HG03108 (cell line): ENCODE measurements at regions not wholly inside any gene's neighbourhood (a gene's known extent, or its start where the extent isn't known, plus 50 kb on each side); places are given as distances from the start of the nearest gene placed in this dataset.
"Not testable (repeated sequence)": the region's sequence is repeated elsewhere in the genome, so short reads cannot be mapped to it uniquely, and the experiment has no call there.

Experiments
- ATAC-seq: cut with Tn5 transposase; IDR thresholded peaks from one replicate; pipeline ENCODE4 v1.9.1; 2021; ENCODE audit warnings: moderate library complexity; ENCODE audit not compliant: unreplicated experiment

DNA sequence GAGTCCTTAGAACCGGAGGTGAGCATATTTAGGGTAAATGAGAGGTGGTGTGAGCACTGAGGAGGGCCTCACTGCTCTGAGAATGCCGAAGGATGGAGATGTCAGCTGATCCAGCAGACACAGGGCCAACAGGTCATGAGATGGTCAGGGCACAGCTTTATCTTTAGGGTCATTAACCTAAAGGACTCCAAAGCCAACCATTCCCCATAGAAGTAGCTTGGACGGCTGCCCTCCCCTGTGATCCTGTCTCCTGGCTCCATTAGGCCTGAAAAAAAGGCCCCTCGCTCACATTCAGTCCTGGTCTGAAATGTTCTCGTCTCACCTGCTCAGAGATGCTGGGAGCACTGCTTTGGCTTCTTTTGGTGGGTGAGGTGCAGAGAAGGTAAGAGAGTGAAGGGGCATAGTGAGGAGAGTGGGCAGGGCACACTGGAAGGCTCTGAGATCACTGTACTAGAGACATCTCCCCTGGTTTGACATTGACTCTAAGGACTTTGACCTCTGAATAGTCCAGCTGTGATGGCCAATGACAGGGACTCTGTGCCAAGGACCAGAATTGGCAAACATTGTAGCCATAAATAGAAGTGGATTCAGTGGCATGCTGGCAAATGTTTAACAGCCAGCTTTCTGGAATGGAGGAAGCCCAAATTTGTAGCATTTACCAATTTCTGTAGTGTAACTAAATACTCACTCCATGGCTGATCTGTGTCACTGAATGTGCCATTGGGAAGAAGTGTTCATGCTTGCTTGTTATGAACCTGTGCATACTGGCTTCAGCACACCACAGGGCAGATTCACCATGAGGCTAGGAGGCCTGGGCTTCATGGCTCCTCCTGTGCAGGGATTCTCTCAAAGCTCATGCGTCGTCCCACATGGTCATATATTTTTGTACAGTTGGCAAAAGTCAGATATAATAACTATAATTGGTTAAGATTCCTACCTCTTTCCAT lies 76.2 kb upstream of the MRPS22 start:
- ATAC-seq: no peak

GRCh38 chr3:139269984-139270383 lies 73.8 kb upstream of the MRPS22 start:
- no peak for ATAC-seq

GRCh38 chr3:139270652-139271051 lies 73.2 kb upstream of the MRPS22 start:
- not testable (repeated sequence) for ATAC-seq

DNA sequence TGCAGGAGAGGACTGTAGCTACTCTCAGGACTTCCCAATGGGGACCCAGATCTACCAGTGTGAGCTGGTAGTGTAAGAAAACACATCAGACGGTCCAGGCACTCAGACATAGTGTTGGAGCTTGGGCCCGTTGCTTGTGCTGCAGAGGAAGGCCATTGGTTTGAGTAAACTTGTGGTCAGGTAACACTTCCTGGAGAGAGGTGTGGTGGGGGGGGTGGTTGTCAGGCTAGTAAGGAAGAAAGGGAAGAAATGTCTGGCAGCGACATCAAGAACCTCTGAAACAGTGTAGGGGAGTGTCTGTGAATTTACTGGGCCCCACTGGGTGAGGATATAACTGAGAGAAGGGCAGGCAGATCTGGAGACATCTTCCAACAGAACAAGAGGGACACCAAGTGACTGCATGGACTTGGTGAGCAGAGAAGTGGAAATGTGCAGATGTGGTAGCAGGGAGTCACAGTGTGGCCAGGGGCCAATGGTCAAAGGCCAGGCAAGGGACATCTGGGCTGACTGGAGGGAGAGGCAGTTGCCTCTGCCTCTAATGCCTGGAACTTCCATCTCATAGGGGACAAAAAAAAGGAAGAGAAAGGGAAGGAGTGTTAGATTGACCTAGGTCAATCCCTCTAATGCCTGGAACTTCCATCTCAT lies 63.7 kb upstream of the MRPS22 start:
- ATAC-seq: no peak

DNA sequence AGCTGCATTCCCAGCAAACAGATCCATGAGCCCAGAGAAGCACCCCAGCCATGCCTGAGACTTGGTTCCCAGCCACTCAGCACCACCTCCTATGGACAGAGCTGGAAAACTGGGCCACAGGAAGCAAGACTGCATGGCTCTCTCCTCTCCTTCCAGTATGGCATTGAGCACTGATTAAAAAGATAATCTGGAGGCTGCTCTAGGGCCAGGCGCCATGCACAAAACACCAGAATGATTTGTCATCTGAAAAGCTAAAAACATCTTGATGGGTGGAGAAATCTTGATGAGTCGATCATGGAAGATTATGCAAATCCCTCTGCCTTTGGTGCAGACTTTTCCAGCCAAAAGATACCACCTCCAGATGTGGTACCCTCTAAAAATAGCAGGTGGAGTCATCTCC lies 62.7 kb upstream of the MRPS22 start:
- ATAC-seq: no peak

- no peak for ATAC-seq
These were observed 62.2 kb upstream of the MRPS22 start for GRCh38 chr3:139281522-139282196.

- no peak for ATAC-seq
These were observed 60.5 kb upstream of the MRPS22 start for GRCh38 chr3:139283301-139283700.

- no peak for ATAC-seq
These were observed 59.6 kb upstream of the MRPS22 start for GRCh38 chr3:139284221-139284620.

DNA sequence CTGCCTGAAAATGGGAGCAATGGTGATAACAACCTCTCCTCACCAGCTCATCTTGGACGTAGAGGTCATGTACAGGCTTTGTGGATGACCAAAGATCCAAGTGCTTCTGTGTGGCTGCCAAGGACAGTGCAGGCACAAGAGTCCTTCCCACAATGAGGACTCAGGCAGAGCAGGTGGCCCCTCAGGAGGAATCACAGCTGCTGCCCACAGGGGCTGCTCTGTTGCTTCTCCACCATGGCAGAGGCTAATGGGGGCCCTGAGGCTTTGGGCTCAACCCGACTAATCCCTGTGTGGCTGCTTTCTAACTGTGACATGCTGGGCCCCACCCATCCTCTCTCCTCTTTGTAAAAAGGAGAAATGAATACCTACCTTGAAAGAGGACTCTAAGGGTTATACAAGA lies 58.1 kb upstream of the MRPS22 start:
- no peak for ATAC-seq

GRCh38 chr3:139286241-139286640 lies 57.6 kb upstream of the MRPS22 start:
- no peak for ATAC-seq

GRCh38 chr3:139286825-139287224 lies 57.0 kb upstream of the MRPS22 start:
- ATAC-seq: no peak

- no peak for ATAC-seq
These were observed 56.3 kb upstream of the MRPS22 start for GRCh38 chr3:139287557-139287956.

DNA sequence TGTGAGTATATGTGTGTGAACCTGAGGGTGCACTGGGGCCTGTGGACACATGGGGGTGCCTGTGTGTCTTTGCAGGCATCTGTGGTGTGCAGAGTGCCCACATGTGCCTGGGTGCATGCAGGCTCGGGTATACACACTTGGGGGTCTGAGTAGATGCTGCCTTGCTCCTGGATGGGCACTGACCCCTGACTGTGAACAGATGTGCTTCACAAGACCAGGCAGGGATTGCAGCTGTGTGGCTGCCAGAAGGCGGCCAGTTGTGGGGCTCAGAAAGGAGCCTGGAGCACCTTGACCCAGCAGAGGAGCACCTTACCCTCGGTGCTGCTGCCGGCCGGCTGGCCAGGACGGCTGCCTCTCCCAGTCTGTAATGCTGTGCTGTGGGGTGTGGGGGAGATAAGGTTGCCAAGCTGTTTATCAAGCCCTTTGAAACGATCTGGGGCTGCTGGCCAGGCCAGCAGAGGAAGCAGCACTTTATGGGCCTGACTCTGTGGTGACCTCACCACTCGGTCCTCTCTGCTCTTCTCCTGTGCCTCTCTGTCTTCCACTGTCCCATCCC lies 55.5 kb upstream of the MRPS22 start:
- ATAC-seq: no peak

DNA sequence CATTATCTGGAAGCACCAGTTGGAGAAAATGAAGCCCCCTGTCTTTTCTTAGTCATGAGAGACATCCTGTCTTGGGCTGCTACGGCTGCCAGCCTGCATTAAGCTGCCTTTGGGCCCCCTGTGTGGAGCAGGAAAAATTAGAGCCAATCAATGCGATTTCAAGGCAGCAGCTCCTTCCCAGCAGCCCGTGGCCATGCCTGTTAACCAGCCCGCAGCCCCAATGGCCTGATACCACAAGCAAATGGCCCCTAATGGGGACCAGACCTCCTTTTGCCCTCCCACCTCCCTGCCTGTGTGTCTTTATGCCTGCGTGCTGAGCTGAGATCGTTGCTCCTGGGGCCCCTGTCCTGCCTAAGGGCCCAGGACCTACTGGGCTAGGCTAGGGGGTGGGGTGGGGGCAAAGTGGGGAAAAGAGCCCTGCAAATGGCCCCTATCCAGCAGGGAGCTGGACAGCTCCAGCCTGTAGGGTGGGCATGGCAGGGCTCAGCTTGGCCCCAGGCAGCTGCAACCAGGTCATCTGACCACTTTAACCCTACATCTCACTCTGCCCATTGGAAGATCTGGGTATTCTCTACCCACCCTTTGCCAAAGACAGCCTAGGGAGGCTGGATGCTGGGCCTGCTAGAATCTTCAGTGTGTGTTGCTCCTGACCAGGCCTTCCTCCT lies 53.8 kb upstream of the MRPS22 start:
- ATAC-seq: no peak

- no peak for ATAC-seq
These were observed 52.4 kb upstream of the MRPS22 start for GRCh38 chr3:139291276-139292051.

DNA sequence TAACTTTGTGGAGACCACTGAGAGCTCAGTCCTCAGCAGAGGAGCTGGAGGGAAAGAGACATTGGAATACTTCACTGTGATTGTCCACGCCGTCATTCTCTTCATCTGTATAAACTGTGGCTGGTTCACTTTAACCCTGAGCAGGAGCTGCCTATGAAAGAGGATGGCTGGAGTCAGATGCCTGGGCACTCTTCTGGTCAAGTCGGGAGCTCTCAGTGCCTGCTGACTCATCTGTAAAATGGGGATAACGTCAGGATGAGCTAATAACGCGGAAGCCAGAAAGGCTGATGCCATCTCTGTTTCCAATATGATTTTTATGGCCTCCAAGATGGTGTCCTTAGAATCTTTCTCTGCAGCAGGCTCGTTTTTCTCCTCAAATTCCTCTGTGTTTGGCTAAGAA lies 51.6 kb upstream of the MRPS22 start:
- ATAC-seq: no peak

DNA sequence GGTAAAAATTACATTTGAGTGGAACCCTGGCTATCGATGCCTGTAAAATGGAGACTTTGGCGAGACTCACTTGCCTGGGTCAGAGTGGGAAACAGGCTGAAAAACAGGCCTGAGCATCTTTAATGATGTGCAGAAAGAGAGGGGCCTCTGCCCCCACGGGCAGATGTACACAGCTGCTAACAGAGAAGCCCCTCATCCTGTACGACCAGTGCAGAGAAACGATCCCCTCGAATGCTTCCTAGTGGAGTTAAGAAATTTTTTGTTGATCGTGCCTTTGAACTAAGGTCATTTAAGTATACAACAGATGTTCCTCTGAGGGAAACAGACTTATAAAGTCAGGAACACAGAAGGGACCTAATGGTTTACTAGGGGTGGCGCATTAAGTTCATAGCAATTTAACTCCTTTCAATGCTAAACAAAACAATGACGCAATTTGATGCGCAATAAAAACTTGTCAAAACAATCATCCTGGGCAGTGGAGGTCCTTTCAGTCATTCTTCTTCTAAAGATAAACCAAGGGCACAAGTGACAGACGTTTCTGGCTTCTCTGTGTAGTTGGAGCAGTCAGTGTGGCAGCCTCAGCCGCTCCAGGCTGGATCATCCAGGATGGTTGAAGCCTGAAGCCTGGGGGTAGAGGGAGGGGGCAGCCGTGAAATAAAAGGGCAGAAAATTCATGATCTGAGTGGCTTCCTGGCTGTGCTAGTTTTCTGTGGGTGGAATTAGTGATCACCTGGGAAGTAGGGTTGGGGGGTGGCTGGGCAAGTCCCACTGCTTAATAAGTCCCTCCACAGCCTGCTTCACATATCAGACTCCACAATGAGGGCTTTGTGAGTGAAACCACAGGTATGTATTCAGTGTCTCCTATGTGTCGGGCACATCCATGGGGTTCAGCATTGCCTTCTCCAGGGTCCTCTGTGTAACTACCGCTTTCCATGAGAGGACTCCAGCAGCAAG lies 50.8 kb upstream of the MRPS22 start:
- ATAC-seq: no peak

GRCh38 chr3:139293665-139294023 lies 50.2 kb upstream of the MRPS22 start:
- ATAC-seq: no peak
